ENCODE measurements at regions not wholly inside any gene's neighbourhood (a gene's known extent, or its start where the extent isn't known, plus 50 kb on each side); places are given as distances from the start of the nearest gene placed in this dataset.

DNA sequence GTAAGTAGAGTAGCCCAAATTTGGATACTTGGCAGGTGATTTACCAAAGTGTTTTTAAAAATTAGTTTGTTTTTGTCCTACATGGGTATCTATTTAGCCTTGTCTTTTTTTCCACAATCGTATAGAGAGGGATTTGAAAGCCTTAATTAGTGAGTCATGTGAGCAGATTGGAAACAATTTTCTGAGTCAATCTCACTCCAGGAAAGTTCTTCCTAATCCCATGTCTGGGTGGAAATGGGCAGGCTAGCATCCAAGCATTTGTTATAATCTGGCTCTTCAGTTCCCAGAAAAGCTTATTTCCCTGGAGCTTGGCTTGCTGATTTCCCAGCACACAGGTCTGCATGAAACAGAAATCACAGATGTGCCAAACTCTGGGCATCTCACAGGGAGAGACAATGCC is 426.9 kb upstream of the BOD1L1 start:
- TF ChIP-seq CREB1 (IDR thresholded peaks at IDR 0.05), result no peak
- no peak for TF ChIP-seq SP2 (IDR thresholded peaks at IDR 0.05; ENCODE audit: low read length)
- TF ChIP-seq TEAD4 (IDR thresholded peaks at IDR 0.05; ENCODE audit: low read depth, low read length), result no peak
- TF ChIP-seq RAD21 (IDR thresholded peaks at IDR 0.05 in 1 of 2, conservative IDR thresholded peaks at IDR 0.05 in 1 of 2; ENCODE audit: low read depth in 2 of 2, low read length in 2 of 2), result no peak
- DNase-seq (ENCODE audit: low read depth in 1 of 2, low spot score in 2 of 2) (no peak), FAIRE-seq (no peak)
- Histone ChIP-seq H2BK120ac (replicated peaks; ENCODE audit: low read depth, low read length) (no peak overlapping the region), H3K9ac (replicated peaks in 1 of 4; ENCODE audit: extremely low read depth in 1 of 4, low read depth in 3 of 4, low read length in 3 of 4) (no peak overlapping the region), H3K27me3 (replicated peaks in 1 of 4; ENCODE audit: control insufficient read depth in 3 of 4, extremely low read depth in 1 of 4, insufficient read depth in 3 of 4, low read length in 3 of 4) (peaks cover 0 to 1% (median 0%) of the 10 kb centered on the region in 4 experiments; a peak in 1 of 7 replicates), H2BK5ac (ENCODE audit: low read depth, low read length) (no peak overlapping the region), H3K56ac (replicated peaks; ENCODE audit: insufficient read length, low read depth, low read length) (no peak overlapping the region), H3K4me3 (ENCODE audit: extremely low read depth in 1 of 4, insufficient read depth in 2 of 4, low read depth in 3 of 4, low read length in 4 of 4) (no peak overlapping the region), H3K18ac (ENCODE audit: extremely low read depth, low read length) (no peak overlapping the region), H3K4me1 (replicated peaks in 1 of 4; ENCODE audit: control insufficient read depth in 3 of 4, insufficient read depth in 4 of 4, low read length in 3 of 4) (no peaks in the 10 kb centered on the region), H4K8ac (ENCODE audit: extremely low read depth, insufficient read depth, low read length) (no peak overlapping the region), H2BK15ac (ENCODE audit: low read length) (no peak overlapping the region), H3K4ac (replicated peaks; ENCODE audit: insufficient read length, low read depth, low read length) (no peak overlapping the region), H3K14ac (ENCODE audit: insufficient read length) (no peak overlapping the region), H4K20me1 (replicated peaks in 1 of 2; ENCODE audit: control insufficient read depth in 1 of 2, insufficient read depth in 2 of 2, low read length in 2 of 2) (no peaks in the 10 kb centered on the region), H3K9me3 (ENCODE audit: insufficient read depth in 2 of 2, low read depth in 1 of 2, low read length in 1 of 2) (no peaks in the 10 kb centered on the region), H2AK5ac (ENCODE audit: low read depth, low read length) (no peak overlapping the region), H3K79me1 (ENCODE audit: low read depth, low read length) (no peaks in the 10 kb centered on the region), H4K5ac (ENCODE audit: insufficient read length, low read depth, low read length) (no peak overlapping the region), H2AFZ (ENCODE audit: low read length) (no peak overlapping the region), H3K79me2 (ENCODE audit: control insufficient read depth in 1 of 2, insufficient read depth in 2 of 2, low read length in 2 of 2) (no peaks in the 10 kb centered on the region), H3K4me2 (ENCODE audit: insufficient read depth in 1 of 2, low read depth in 2 of 2, low read length in 2 of 2) (no peak overlapping the region), H4K91ac (replicated peaks; ENCODE audit: insufficient read length, low read length) (no peak overlapping the region), H3K27ac (ENCODE audit: low read depth, low read length) (no peak overlapping the region), H3K23ac (ENCODE audit: insufficient read length) (no peak overlapping the region), H3K23me2 (ENCODE audit: low read depth, low read length) (no peaks in the 10 kb centered on the region), H3K36me3 (ENCODE audit: control insufficient read depth in 2 of 4, insufficient read depth in 4 of 4, low read length in 3 of 4) (no peaks in the 10 kb centered on the region), H2BK20ac (ENCODE audit: low read length) (no peak overlapping the region), H2BK12ac (ENCODE audit: low read depth, low read length) (no peak overlapping the region)
- POLR2A ChIA-PET (ENCODE audit: partially characterized antibody), result no interaction called here
- WGBS, 2 experiments (ENCODE audit: extremely low coverage in 1 of 2, insufficient coverage in 1 of 2, insufficient read length in 1 of 2, insufficient replicate concordance in 2 of 2, low coverage in 1 of 2, low lambda C conversion rate in 2 of 2, missing lambda C conversion rate in 1 of 2), result 94% methylated on average over 1 of the region's 1 CpG; no CpG with 5 or more reads in 1 of the 2 experiments
- CTCF ChIA-PET (ENCODE audit: partially characterized antibody), result interaction anchor here (0.6 kb wide), 1 partner anchor 164 kb away, joined by 3 read pairs; no protein-coding TSS in a partner anchor

Data from H1 (cell line).